WTC11 (cell line): ENCODE measurements at regions not wholly inside any gene's neighbourhood (a gene's known extent, or its start where the extent isn't known, plus 50 kb on each side); places are given as distances from the start of the nearest gene placed in this dataset.

ENCODE experiments used
- ATAC-seq: fragments of 200-7000 bp; cut with Tn5 transposase; 2 replicates; pipeline ENCODE4 v1.10.0; 2021; ENCODE audit warnings: mild to moderate bottlenecking, moderate library complexity
- CTCF ChIA-PET: fragments of 300-600 bp; sonication (Branson Sonifier 250); formaldehyde crosslinking; loops from one replicate; lab custom pipeline; 2021; ENCODE audit warnings: antibody characterized with exemption; lab: Charles Lee
- POLR2A ChIA-PET: fragments of 350-600 bp; sonication (Branson Sonifier 250); formaldehyde crosslinking; loops from one replicate; lab custom pipeline; 2021; ENCODE audit warnings: antibody characterized with exemption; lab: Charles Lee
- DNase-seq: peaks from one replicate; pipeline ENCODE4 v3.0.0; 2021; ENCODE audit warnings: low spot score
- H3K27ac Mint-ChIP-seq: 2 replicates; pipeline ENCODE4 v1.8.0; 2021; ENCODE audit warnings: mixed read lengths
- H3K27me3 Mint-ChIP-seq: 2 replicates; pipeline ENCODE4 v1.8.0; 2021; ENCODE audit warnings: low read depth, mild to moderate bottlenecking, moderate library complexity, mixed read lengths
- H3K36me3 Mint-ChIP-seq: 2 replicates; pipeline ENCODE4 v1.8.0; 2021; ENCODE audit warnings: mixed read lengths
- H3K4me1 Mint-ChIP-seq: 2 replicates; pipeline ENCODE4 v1.8.0; 2022; ENCODE audit warnings: mixed read lengths
- H3K4me3 Mint-ChIP-seq: 2 replicates; pipeline ENCODE4 v1.8.0; 2021; ENCODE audit warnings: mild to moderate bottlenecking, moderate library complexity, mixed read lengths
- H3K9me3 Mint-ChIP-seq: 2 replicates; pipeline ENCODE4 v1.8.0; 2021; ENCODE audit warnings: mixed read lengths
- AFF4 ChIP-seq: sonication (generic); formaldehyde crosslinking; IDR thresholded peaks from 2 replicates; pipeline ENCODE4 v1.8.1; 2023; ENCODE audit warnings: mild to moderate bottlenecking, missing genetic modification reagents, borderline replicate concordance
- CTCF ChIP-seq: fragments of 200-600 bp; IDR thresholded peaks from 2 replicates; pipeline ENCODE4 v1.8.0; 2022; ENCODE audit warnings: antibody characterized with exemption
- ELF4 ChIP-seq: sonication (generic); formaldehyde crosslinking; IDR thresholded peaks from 2 replicates; pipeline ENCODE4 v1.8.1; 2022; ENCODE audit warnings: low read depth, mild to moderate bottlenecking, moderate library complexity, missing genetic modification reagents
- ERG ChIP-seq: fragments of 250-450 bp; sonication (Bioruptor Pico); IDR thresholded peaks from 2 replicates; pipeline ENCODE4 v1.8.0; 2021; ENCODE audit warnings: mild to moderate bottlenecking
- HMGXB4 ChIP-seq: sonication (generic); formaldehyde crosslinking; IDR thresholded peaks from 2 replicates; pipeline ENCODE4 v1.8.1; 2023; ENCODE audit warnings: mild to moderate bottlenecking, moderate library complexity, missing genetic modification reagents
- MLX ChIP-seq: sonication (generic); formaldehyde crosslinking; IDR thresholded peaks from 2 replicates; pipeline ENCODE4 v1.8.1; 2023; ENCODE audit warnings: mild to moderate bottlenecking, missing genetic modification reagents, moderate library complexity
- MYBL2 ChIP-seq: sonication (generic); formaldehyde crosslinking; IDR thresholded peaks from 2 replicates; pipeline ENCODE4 v1.8.1; 2023; ENCODE audit warnings: mild to moderate bottlenecking, moderate library complexity, missing genetic modification reagents
- NFYB ChIP-seq: sonication (generic); formaldehyde crosslinking; conservative IDR thresholded peaks from 2 replicates; pipeline ENCODE4 v1.8.0; 2022; ENCODE audit warnings: low read depth, missing genetic modification reagents
- STAT6 ChIP-seq: sonication (generic); formaldehyde crosslinking; conservative IDR thresholded peaks from 2 replicates; pipeline ENCODE4 v1.8.1; 2023; ENCODE audit warnings: mild to moderate bottlenecking, low read depth, missing genetic modification reagents, moderate library complexity
- ZBTB21 ChIP-seq: sonication (generic); formaldehyde crosslinking; IDR thresholded peaks from 2 replicates; pipeline ENCODE4 v1.8.1; 2023; ENCODE audit warnings: mild to moderate bottlenecking, missing genetic modification reagents, borderline replicate concordance
- ZNF532 ChIP-seq: fragments of 250-450 bp; sonication (Bioruptor Pico); IDR thresholded peaks from 2 replicates; pipeline ENCODE4 v1.9.0; 2021; ENCODE audit warnings: mild to moderate bottlenecking, borderline replicate concordance
- ZSCAN18 ChIP-seq: fragments of 250-450 bp; sonication (Bioruptor Pico); IDR thresholded peaks from 2 replicates; pipeline ENCODE4 v2.1.2; 2022; ENCODE audit warnings: mild to moderate bottlenecking, moderate library complexity

- DNase-seq = peak; percentile 57
- ATAC-seq = peak; percentile 76
- TF ChIP-seq ZSCAN18 (CRISPR knock-in tag) = no peak
- peak; percentile 73 for TF ChIP-seq CTCF
- no peak for TF ChIP-seq STAT6 (CRISPR knock-in tag)
- TF ChIP-seq NFYB = no peak
- TF ChIP-seq ZBTB21 (CRISPR knock-in tag) = no peak
- no peak for TF ChIP-seq MYBL2
- TF ChIP-seq HMGXB4 (CRISPR knock-in tag) = no peak
- no peak for TF ChIP-seq ELF4 (CRISPR knock-in tag)
- Mint-ChIP-seq H3K4me1 (peaks cover 13% of the 10 kb centered on the region), H3K9me3 (no peaks in the 10 kb centered on the region; the same call in 1 of the 2 replicates), H3K36me3 (no peaks in the 10 kb centered on the region), H3K4me3 (no peak overlapping the region), H3K27me3 (peaks cover 9% of the 10 kb centered on the region), H3K27ac (no peak overlapping the region)
- POLR2A ChIA-PET = interaction anchor here (0.6 kb wide), 1 partner anchor 222 kb away, joined by 5 read pairs; no protein-coding TSS in a partner anchor
- CTCF ChIA-PET = interaction anchor here (0.6 to 3.8 kb wide), 28 partner anchors 10 to 939 kb away, joined by 3 to 40 read pairs (median 4); partner anchors contain the start of genes MAP2 and PTH2R
These were observed 89.4 kb upstream of the MAP2 start for GRCh38 chr2:209334188-209335017.

GRCh38 chr2:209340522-209340921 is 83.3 kb upstream of the MAP2 start:
- POLR2A ChIA-PET = no interaction called here
- H3K27me3 Mint-ChIP-seq = peaks cover 6% of the 10 kb centered on the region; the same call in 1 of the 2 replicates
- H3K9me3 Mint-ChIP-seq = peaks cover 4% of the 10 kb centered on the region; the same call in 1 of the 2 replicates
- no peak for ATAC-seq
- no peaks in the 10 kb centered on the region for H3K36me3 Mint-ChIP-seq
- no peak overlapping the region for H3K4me3 Mint-ChIP-seq
- H3K4me1 Mint-ChIP-seq = no peaks in the 10 kb centered on the region
- DNase-seq = no peak
- CTCF ChIA-PET = no interaction called here
- H3K27ac Mint-ChIP-seq = no peak overlapping the region
- TF ChIP-seq MLX (CRISPR knock-in tag) = no peak
- no peak for TF ChIP-seq ERG (CRISPR knock-in tag)
- no peak for TF ChIP-seq ZNF532 (CRISPR knock-in tag)
- TF ChIP-seq AFF4 (CRISPR knock-in tag) = no peak
